ENCODE measurements at regions not wholly inside any gene's neighbourhood (a gene's known extent, or its start where the extent isn't known, plus 50 kb on each side); places are given as distances from the start of the nearest gene placed in this dataset.

GRCh38 chr2:14240868-14241267 is 391.6 kb upstream of the LRATD1 start:
- no peak for TF ChIP-seq EZH2phosphoT487 (IDR thresholded peaks at IDR 0.05; ENCODE audit: insufficient read depth, low read depth)
- no peak for TF ChIP-seq EZH2 (IDR thresholded peaks at IDR 0.05; ENCODE audit: insufficient read depth, poor library complexity, severe bottlenecking)

Data from GM23248 (cell line).